ENCODE measurements at regions not wholly inside any gene's neighbourhood (a gene's known extent, or its start where the extent isn't known, plus 50 kb on each side); places are given as distances from the start of the nearest gene placed in this dataset.
A peak's percentile ranks its signal among the peaks of the same experiment; 100 is the strongest.

- in situ Hi-C loops (cut with HindIII; ENCODE audit: low pct_unique_long_range_greater_than_20kb, low sequenced_read_pairs) = no loop called here
Measured at GRCh38 chr9:2557693-2558092, 63.9 kb upstream of the VLDLR start.

GRCh38 chr9:2559192-2560152 is 62.1 kb upstream of the VLDLR start:
- DNase-seq (ENCODE audit: low read depth, low spot score) = peak; percentile 95
- in situ Hi-C loops (cut with HindIII; ENCODE audit: low pct_unique_long_range_greater_than_20kb, low sequenced_read_pairs) = no loop called here

More at GRCh38 chr9:2557693-2558092, 63.9 kb upstream of the VLDLR start:
- DNase-seq (ENCODE audit: low read depth, low spot score) = no peak

- in situ Hi-C loops (cut with HindIII; ENCODE audit: low pct_unique_long_range_greater_than_20kb, low sequenced_read_pairs) = no loop called here
- no peak for DNase-seq (ENCODE audit: low read depth, low spot score)
Measured at GRCh38 chr9:2560180-2560579, 61.4 kb upstream of the VLDLR start.

- DNase-seq (ENCODE audit: low read depth, low spot score) = no peak
- in situ Hi-C loops (cut with HindIII; ENCODE audit: low pct_unique_long_range_greater_than_20kb, low sequenced_read_pairs) = no loop called here
Measured at GRCh38 chr9:2565676-2566340, 55.8 kb upstream of the VLDLR start.

- DNase-seq (ENCODE audit: low read depth, low spot score) = no peak
- in situ Hi-C loops (cut with HindIII; ENCODE audit: low pct_unique_long_range_greater_than_20kb, low sequenced_read_pairs) = no loop called here
Measured at GRCh38 chr9:2567922-2568321, 53.7 kb upstream of the VLDLR start.

GRCh38 chr9:2568689-2569088 is 52.9 kb upstream of the VLDLR start:
- in situ Hi-C loops (cut with HindIII; ENCODE audit: low pct_unique_long_range_greater_than_20kb, low sequenced_read_pairs) = no loop called here
- DNase-seq (ENCODE audit: low read depth, low spot score) = no peak

GRCh38 chr9:2570615-2571479 is 50.7 kb upstream of the VLDLR start:
- no peak for DNase-seq (ENCODE audit: low read depth, low spot score)
- in situ Hi-C loops (cut with HindIII; ENCODE audit: low pct_unique_long_range_greater_than_20kb, low sequenced_read_pairs) = no loop called here
